ENCODE measurements at regions not wholly inside any gene's neighbourhood (a gene's known extent, or its start where the extent isn't known, plus 50 kb on each side); places are given as distances from the start of the nearest gene placed in this dataset.

GRCh38 chr2:129056959-129057317 is 738.3 kb upstream of the HS6ST1 start:
- TF ChIP-seq CTCF (IDR thresholded peaks at IDR 0.05) (no peak), POLR2A (IDR thresholded peaks at IDR 0.05) (no peak), POLR2AphosphoS5 (IDR thresholded peaks at IDR 0.05) (no peak)

All from gastroesophageal sphincter (tissue), 3 donors.